Liver (tissue), 3 donors: ENCODE measurements at regions not wholly inside any gene's neighbourhood (a gene's known extent, or its start where the extent isn't known, plus 50 kb on each side); places are given as distances from the start of the nearest gene placed in this dataset.

Experiments
- ATF3 ChIP-seq: IDR thresholded peaks from 2 replicates; pipeline ENCODE4 v1.6.1; 2016; ENCODE audit warnings: antibody characterized with exemption
- CTCF ChIP-seq: fragments of 150-350 bp; IDR thresholded peaks from 2 replicates; pipeline ENCODE4 v1.5.1; 2017; ENCODE audit warnings: improper control_type of control experiment, low read depth, low read length; ENCODE audit not compliant: missing input control
- donor health status: healthy.
- donor health status: healthy.

GRCh38 chr6:97790926-97791590 lies 508.0 kb upstream of the MMS22L start:
- no peak for TF ChIP-seq ATF3
- no peak for TF ChIP-seq CTCF
